Mucosa of descending colon (tissue), 3 donors: ENCODE measurements at regions not wholly inside any gene's neighbourhood (a gene's known extent, or its start where the extent isn't known, plus 50 kb on each side); places are given as distances from the start of the nearest gene placed in this dataset.
"Not testable (repeated sequence)": the region's sequence is repeated elsewhere in the genome, so short reads cannot be mapped to it uniquely, and the experiment has no call there.

Experiments used
- ATAC-seq: fragments of 200-7000 bp; cut with Tn5 transposase; one replicate; pipeline ENCODE4 v1.9.1; 2020; ENCODE audit warnings: mild to moderate bottlenecking, moderate library complexity
- DNase-seq, 3 donors: peaks; one replicate each; pipeline ENCODE4 v3.0.0-alpha.2; 2020
- H3K36me3 ChIP-seq: fragments of 200-600 bp; one replicate; pipeline ENCODE4 v1.8.0; 2021; ENCODE audit warnings: low read depth, mild to moderate bottlenecking
- H3K4me1 ChIP-seq: fragments of 200-600 bp; one replicate; pipeline ENCODE4 v1.8.0; 2021; ENCODE audit warnings: low read depth, mild to moderate bottlenecking
- H3K4me3 ChIP-seq: fragments of 200-600 bp; one replicate; pipeline ENCODE4 v1.8.0; 2021; ENCODE audit warnings: mild to moderate bottlenecking
- H3K9me3 ChIP-seq: fragments of 200-600 bp; one replicate; pipeline ENCODE4 v1.8.0; 2021; ENCODE audit warnings: mild to moderate bottlenecking
- CTCF ChIP-seq: fragments of 200-600 bp; IDR thresholded peaks from one replicate; pipeline ENCODE4 v1.8.0; 2022; ENCODE audit warnings: antibody characterized with exemption, mild to moderate bottlenecking
- intact Hi-C, 2 donors: fragments of 100-400 bp; cut with DNase I in 1 of 2; cut with micrococcal nuclease in 1 of 2; formaldehyde crosslinking; loops; one replicate each; pipeline versions ENCODE4 v1.11.0 to v1.11.1; 2022; cut with DNase I, micrococcal nuclease
- donor health status: DM: no; HTN: no; CAD: no; lungs with moderate emphysema.
- donor health status: DM: no; HTN: no; CAD: no.
- donor health status: DM: no; HTN: yes; CAD: no.

- Histone ChIP-seq H3K9me3 (no peaks in the 10 kb centered on the region), H3K36me3 (no peaks in the 10 kb centered on the region), H3K4me1 (no peaks in the 10 kb centered on the region), H3K4me3 (no peak overlapping the region)
- ATAC-seq (no peak), DNase-seq (no peak)
- intact Hi-C loops, result no loop called here
- no peak for TF ChIP-seq CTCF
These were observed 416.0 kb upstream of the TENM3 start for GRCh38 chr4:181827246-181827645.

- H3K4me1 ChIP-seq, result no peaks in the 10 kb centered on the region
- intact Hi-C loops, result no loop called here
- TF ChIP-seq CTCF, result no peak
These were observed 412.7 kb upstream of the TENM3 start for GRCh38 chr4:181830404-181831035.

GRCh38 chr4:181834071-181834470 is 409.1 kb upstream of the TENM3 start:
- Histone ChIP-seq H3K36me3 (no peaks in the 10 kb centered on the region), H3K4me3 (no peak overlapping the region), H3K4me1 (no peaks in the 10 kb centered on the region), H3K9me3 (no peaks in the 10 kb centered on the region)
- ATAC-seq (no peak), DNase-seq (no peak)
- no peak for TF ChIP-seq CTCF
- intact Hi-C loops, result no loop called here

More at GRCh38 chr4:181830404-181831035, 412.7 kb upstream of the TENM3 start:
- DNase-seq (no peak), ATAC-seq (no peak)
- no peaks in the 10 kb centered on the region for H3K9me3 ChIP-seq
- no peaks in the 10 kb centered on the region for H3K36me3 ChIP-seq
- H3K4me3 ChIP-seq, result no peak overlapping the region

- Histone ChIP-seq H3K4me1 (no peaks in the 10 kb centered on the region), H3K36me3 (no peaks in the 10 kb centered on the region), H3K9me3 (no peaks in the 10 kb centered on the region), H3K4me3 (no peak overlapping the region)
- intact Hi-C loops, result no loop called here
- ATAC-seq (no peak), DNase-seq (no peak)
- TF ChIP-seq CTCF, result no peak
These were observed 407.9 kb upstream of the TENM3 start for GRCh38 chr4:181835348-181835747.

- no peak for ATAC-seq
- Histone ChIP-seq H3K4me3 (no peak overlapping the region), H3K9me3 (no peaks in the 10 kb centered on the region), H3K4me1 (no peaks in the 10 kb centered on the region), H3K36me3 (no peaks in the 10 kb centered on the region)
- DNase-seq, result no peak
- no peak for TF ChIP-seq CTCF
- intact Hi-C loops, result no loop called here
These were observed 404.9 kb upstream of the TENM3 start for GRCh38 chr4:181838253-181838652.

- H3K9me3 ChIP-seq, H3K36me3 ChIP-seq, DNase-seq, ATAC-seq, H3K4me3 ChIP-seq, H3K4me1 ChIP-seq, intact Hi-C loops: not testable (repeated sequence)
These were observed 399.4 kb upstream of the TENM3 start for GRCh38 chr4:181843797-181844196.
